Ovary (tissue), 3 donors: ENCODE measurements at regions not wholly inside any gene's neighbourhood (a gene's known extent, or its start where the extent isn't known, plus 50 kb on each side); places are given as distances from the start of the nearest gene placed in this dataset.

Source experiments
- CTCF ChIP-seq, 3 donors: fragments of 450-650 bp in 2 of 3; fragments of 200-600 bp in 1 of 3; IDR thresholded peaks; one replicate each; pipeline versions ENCODE4 v1.5.1 to v1.8.0; 2016 to 2022; ENCODE audit warnings: antibody characterized with exemption in 3 of 3, mild to moderate bottlenecking in 1 of 3
- EP300 ChIP-seq: sonication (generic); formaldehyde crosslinking; IDR thresholded peaks from one replicate; pipeline ENCODE4 v1.6.1; 2017; ENCODE audit warnings: antibody characterized with exemption
- POLR2A ChIP-seq: fragments of 450-650 bp; IDR thresholded peaks from one replicate; pipeline ENCODE4 v1.6.1; 2017; ENCODE audit warnings: antibody characterized with exemption, mild to moderate bottlenecking, moderate library complexity
- donor health status: DM: no; HTN: no; CAD: no.

- TF ChIP-seq POLR2A (no peak), CTCF (IDR thresholded peaks at IDR 0.05) (no peak), EP300 (no peak)
Measured at GRCh38 chr22:19597399-19597735, 73.2 kb upstream of the CLDN5 start.
